Muscle layer of duodenum (tissue), 2 donors: ENCODE measurements at regions not wholly inside any gene's neighbourhood (a gene's known extent, or its start where the extent isn't known, plus 50 kb on each side); places are given as distances from the start of the nearest gene placed in this dataset.

Source experiments
- H3K27ac ChIP-seq: one replicate; pipeline ENCODE4 v1.7.0; 2013; ENCODE audit warnings: mild to moderate bottlenecking, low read length
- H3K27me3 ChIP-seq: one replicate; pipeline ENCODE4 v1.7.0; 2013; ENCODE audit warnings: low read depth, mild to moderate bottlenecking, control low read depth, low read length
- H3K36me3 ChIP-seq, 2 donors: one replicate each; pipeline ENCODE4 v1.7.0; 2013; ENCODE audit warnings: low read length in 2 of 2, control low read depth in 1 of 2, mild to moderate bottlenecking in 1 of 2; ENCODE audit not compliant: insufficient read depth in 2 of 2, control insufficient read depth in 1 of 2
- H3K4me1 ChIP-seq, 2 donors: one replicate each; pipeline ENCODE4 v1.7.0; 2013; ENCODE audit warnings: low read length in 2 of 2, mild to moderate bottlenecking in 2 of 2, control low read depth in 1 of 2, moderate library complexity in 1 of 2; ENCODE audit not compliant: insufficient read depth in 2 of 2, control insufficient read depth in 1 of 2
- H3K4me3 ChIP-seq, 2 donors: one replicate each; pipeline ENCODE4 v1.7.0; 2013; ENCODE audit warnings: low read length in 2 of 2, low read depth in 1 of 2, mild to moderate bottlenecking in 1 of 2
- H3K9me3 ChIP-seq, 2 donors: one replicate each; pipeline ENCODE4 v1.7.0; 2013; ENCODE audit warnings: low read length in 2 of 2, control low read depth in 1 of 2, mild to moderate bottlenecking in 1 of 2; ENCODE audit not compliant: control insufficient read depth in 1 of 2
- donor health status: healthy.

DNA sequence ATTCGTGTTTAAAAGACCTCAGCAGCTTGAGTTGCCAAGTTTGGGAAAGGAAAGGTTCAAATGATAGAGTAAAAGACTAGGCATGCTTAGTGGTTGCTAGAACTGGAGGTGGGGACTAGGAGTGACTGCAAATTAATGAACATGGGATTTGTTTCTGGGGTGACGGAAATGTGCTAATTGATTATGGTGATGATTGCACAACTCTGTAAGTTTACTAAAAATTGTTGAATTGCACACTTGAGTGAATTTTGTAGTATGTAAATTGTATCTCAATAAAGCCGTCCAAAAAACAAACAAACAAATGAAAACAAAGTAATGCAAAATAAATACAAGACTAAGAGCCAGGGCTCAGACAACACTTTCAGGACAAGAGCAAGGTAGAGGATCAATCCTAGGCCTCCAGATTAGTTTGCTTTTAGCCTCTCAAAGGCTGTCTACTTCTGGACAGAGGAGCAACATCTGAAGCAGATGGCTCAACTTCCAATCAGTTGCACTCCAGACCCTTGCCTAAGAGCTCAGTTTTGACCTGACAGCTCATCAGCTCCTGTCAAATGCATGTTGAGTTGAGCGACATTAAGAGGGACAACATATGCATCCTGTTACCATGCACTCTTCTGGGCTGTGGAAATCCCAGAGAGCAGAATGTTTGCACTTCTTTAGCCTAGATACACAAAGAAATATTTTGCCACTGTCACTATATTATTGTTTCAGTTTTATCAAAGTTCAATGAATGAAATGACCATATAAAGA lies 111.2 kb upstream of the ASIC2 start:
- Histone ChIP-seq H3K9me3 (no peaks in the 10 kb centered on the region), H3K4me1 (no peaks in the 10 kb centered on the region), H3K27ac (no peak overlapping the region), H3K27me3 (no peaks in the 10 kb centered on the region), H3K36me3 (no peaks in the 10 kb centered on the region), H3K4me3 (no peak overlapping the region)

DNA sequence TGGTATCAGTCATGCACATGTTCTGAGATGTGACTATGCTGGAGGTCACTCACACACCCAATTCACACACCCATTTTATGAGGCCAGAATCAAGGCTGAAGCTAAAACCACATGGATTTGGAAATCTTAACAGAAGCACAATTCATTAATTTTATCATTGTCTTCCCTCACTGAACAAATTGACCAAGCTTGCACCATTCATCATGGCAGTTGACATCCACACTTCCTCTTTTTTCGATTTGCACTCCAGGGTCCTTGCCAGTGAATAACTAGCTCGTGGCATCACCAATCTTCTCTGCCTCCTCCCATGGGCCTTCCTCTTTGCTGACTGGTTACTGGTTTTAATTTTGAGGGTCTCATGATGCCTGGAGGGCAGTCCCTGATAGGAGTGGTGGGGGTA lies 123.0 kb upstream of the ASIC2 start:
- no peak overlapping the region for H3K27ac ChIP-seq
- H3K9me3 ChIP-seq = no peaks in the 10 kb centered on the region
- no peaks in the 10 kb centered on the region for H3K36me3 ChIP-seq
- no peaks in the 10 kb centered on the region for H3K4me1 ChIP-seq
- no peaks in the 10 kb centered on the region for H3K27me3 ChIP-seq
- no peak overlapping the region for H3K4me3 ChIP-seq

- Histone ChIP-seq H3K4me3 (no peak overlapping the region), H3K27me3 (no peaks in the 10 kb centered on the region), H3K36me3 (no peaks in the 10 kb centered on the region), H3K4me1 (no peaks in the 10 kb centered on the region), H3K27ac (no peak overlapping the region), H3K9me3 (no peaks in the 10 kb centered on the region)
Measured at GRCh38 chr17:33421933-33422332, 128.8 kb upstream of the ASIC2 start.

- no peaks in the 10 kb centered on the region for H3K4me1 ChIP-seq
- H3K36me3 ChIP-seq = no peaks in the 10 kb centered on the region
- H3K27ac ChIP-seq = no peak overlapping the region
- H3K4me3 ChIP-seq = no peak overlapping the region
- no peaks in the 10 kb centered on the region for H3K9me3 ChIP-seq
- no peaks in the 10 kb centered on the region for H3K27me3 ChIP-seq
Measured at GRCh38 chr17:33433581-33433980, 140.5 kb upstream of the ASIC2 start.

DNA sequence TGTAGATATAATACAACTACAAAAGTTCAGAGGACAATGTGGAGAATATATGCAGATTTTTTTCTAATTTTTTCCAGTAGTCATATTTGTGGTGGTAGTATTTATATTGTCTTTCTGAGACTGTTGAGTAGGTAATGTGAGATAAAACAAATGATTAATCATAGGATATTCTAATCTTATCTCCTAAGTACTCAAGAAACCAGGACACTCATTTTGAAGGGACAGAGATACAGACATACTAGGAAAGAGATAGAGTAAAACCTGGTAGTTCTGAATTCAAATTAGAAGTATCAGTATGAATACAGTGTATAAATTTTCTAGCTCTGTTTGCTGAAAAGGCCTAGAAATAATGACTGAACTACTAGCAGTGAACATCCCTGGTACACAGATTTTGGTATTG lies 141.7 kb upstream of the ASIC2 start:
- H3K36me3 ChIP-seq = no peaks in the 10 kb centered on the region
- H3K9me3 ChIP-seq = no peaks in the 10 kb centered on the region
- H3K27me3 ChIP-seq = no peaks in the 10 kb centered on the region
- H3K4me3 ChIP-seq = no peak overlapping the region
- H3K4me1 ChIP-seq = no peaks in the 10 kb centered on the region
- no peak overlapping the region for H3K27ac ChIP-seq

GRCh38 chr17:33435721-33436301 lies 142.7 kb upstream of the ASIC2 start:
- no peak overlapping the region for H3K4me3 ChIP-seq

GRCh38 chr17:33436321-33436720 lies 143.2 kb upstream of the ASIC2 start:
- no peaks in the 10 kb centered on the region for H3K4me1 ChIP-seq
- no peaks in the 10 kb centered on the region for H3K9me3 ChIP-seq
- no peak overlapping the region for H3K4me3 ChIP-seq
- no peaks in the 10 kb centered on the region for H3K27me3 ChIP-seq
- no peak overlapping the region for H3K27ac ChIP-seq
- H3K36me3 ChIP-seq = no peaks in the 10 kb centered on the region

More at GRCh38 chr17:33435721-33436301, 142.7 kb upstream of the ASIC2 start:
- H3K36me3 ChIP-seq = no peaks in the 10 kb centered on the region
- H3K4me1 ChIP-seq = no peaks in the 10 kb centered on the region
- H3K27me3 ChIP-seq = no peaks in the 10 kb centered on the region
- H3K27ac ChIP-seq = no peak overlapping the region
- no peaks in the 10 kb centered on the region for H3K9me3 ChIP-seq

GRCh38 chr17:33438139-33438538 lies 145.0 kb upstream of the ASIC2 start:
- H3K9me3 ChIP-seq = no peaks in the 10 kb centered on the region
- no peaks in the 10 kb centered on the region for H3K36me3 ChIP-seq
- no peak overlapping the region for H3K27ac ChIP-seq
- no peaks in the 10 kb centered on the region for H3K27me3 ChIP-seq
- no peak overlapping the region for H3K4me3 ChIP-seq
- H3K4me1 ChIP-seq = no peaks in the 10 kb centered on the region

GRCh38 chr17:33438578-33438977 lies 145.5 kb upstream of the ASIC2 start:
- Histone ChIP-seq H3K27ac (no peak overlapping the region), H3K9me3 (no peaks in the 10 kb centered on the region), H3K4me3 (no peak overlapping the region), H3K36me3 (no peaks in the 10 kb centered on the region), H3K4me1 (no peaks in the 10 kb centered on the region), H3K27me3 (no peaks in the 10 kb centered on the region)

DNA sequence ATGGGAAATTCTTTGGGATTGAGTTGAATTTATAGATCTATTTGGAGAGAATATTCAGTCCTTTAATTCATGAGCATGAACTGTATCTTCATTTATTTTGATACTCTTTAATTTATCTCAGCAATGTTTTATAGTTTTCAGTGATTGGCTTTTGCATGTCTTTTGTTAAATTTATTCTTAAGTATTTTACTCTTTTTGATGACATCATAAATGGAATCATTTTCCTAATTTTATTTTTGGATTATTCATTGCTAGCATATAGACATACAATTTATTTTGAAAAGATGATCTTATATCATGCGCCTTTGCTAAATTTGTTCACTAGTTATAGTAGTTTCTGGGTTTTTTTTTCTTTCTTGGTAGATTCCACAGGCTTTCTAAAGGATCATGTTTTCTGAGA lies 149.2 kb upstream of the ASIC2 start:
- Histone ChIP-seq H3K36me3 (no peaks in the 10 kb centered on the region), H3K27me3 (no peaks in the 10 kb centered on the region), H3K4me1 (no peaks in the 10 kb centered on the region), H3K9me3 (no peaks in the 10 kb centered on the region), H3K4me3 (no peak overlapping the region), H3K27ac (no peak overlapping the region)

GRCh38 chr17:33444731-33445130 lies 151.6 kb upstream of the ASIC2 start:
- H3K4me1 ChIP-seq = no peaks in the 10 kb centered on the region
- no peaks in the 10 kb centered on the region for H3K36me3 ChIP-seq
- H3K27ac ChIP-seq = no peak overlapping the region
- no peaks in the 10 kb centered on the region for H3K27me3 ChIP-seq
- peaks cover 4 to 6% of the 10 kb centered on the region in 2 donors for H3K9me3 ChIP-seq
- H3K4me3 ChIP-seq = no peak overlapping the region

- Histone ChIP-seq H3K27me3 (no peaks in the 10 kb centered on the region), H3K27ac (no peak overlapping the region), H3K4me3 (no peak overlapping the region), H3K9me3 (peaks cover 4 to 6% of the 10 kb centered on the region in 2 donors), H3K4me1 (no peaks in the 10 kb centered on the region), H3K36me3 (no peaks in the 10 kb centered on the region)
Measured at GRCh38 chr17:33447090-33447489, 154.0 kb upstream of the ASIC2 start.
